ENCODE measurements at regions not wholly inside any gene's neighbourhood (a gene's known extent, or its start where the extent isn't known, plus 50 kb on each side); places are given as distances from the start of the nearest gene placed in this dataset.
A peak's percentile ranks its signal among the peaks of the same experiment; 100 is the strongest.

DNA sequence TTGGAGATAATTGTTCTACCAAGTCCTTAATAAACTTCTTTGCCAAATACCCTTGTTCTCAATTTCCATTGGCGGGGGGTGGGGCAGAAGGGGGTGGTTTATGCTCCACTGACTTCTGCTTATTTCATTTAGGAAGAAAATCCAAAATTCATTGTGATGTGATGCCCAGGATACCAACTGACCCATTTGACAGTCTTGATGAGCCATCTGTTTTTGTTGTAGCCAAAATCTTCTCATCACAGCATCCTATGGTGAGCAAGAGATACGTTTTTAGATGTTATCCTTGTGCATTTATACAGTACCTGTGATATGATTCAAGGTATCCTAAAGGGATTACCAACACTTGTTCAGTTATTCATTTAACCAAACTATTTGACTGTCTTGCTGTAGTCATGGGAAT, 108.5 kb upstream of the BMP5 start:
- CTCF ChIA-PET, result interaction anchor here (4.2 kb wide), 1 partner anchor 308 kb away, joined by 52 read pairs; no protein-coding TSS in a partner anchor
- Histone ChIP-seq H3K9me3 (ENCODE audit: control insufficient read depth, insufficient read depth, low read length) (no peaks in the 10 kb centered on the region), H3K27ac (ENCODE audit: low read depth, low read length) (no peak overlapping the region), H3K4me3 (ENCODE audit: low read depth, low read length) (no peak overlapping the region), H3K27me3 (ENCODE audit: control insufficient read depth, insufficient read depth, low read length) (no peaks in the 10 kb centered on the region)
- TF ChIP-seq, protein P1, sequence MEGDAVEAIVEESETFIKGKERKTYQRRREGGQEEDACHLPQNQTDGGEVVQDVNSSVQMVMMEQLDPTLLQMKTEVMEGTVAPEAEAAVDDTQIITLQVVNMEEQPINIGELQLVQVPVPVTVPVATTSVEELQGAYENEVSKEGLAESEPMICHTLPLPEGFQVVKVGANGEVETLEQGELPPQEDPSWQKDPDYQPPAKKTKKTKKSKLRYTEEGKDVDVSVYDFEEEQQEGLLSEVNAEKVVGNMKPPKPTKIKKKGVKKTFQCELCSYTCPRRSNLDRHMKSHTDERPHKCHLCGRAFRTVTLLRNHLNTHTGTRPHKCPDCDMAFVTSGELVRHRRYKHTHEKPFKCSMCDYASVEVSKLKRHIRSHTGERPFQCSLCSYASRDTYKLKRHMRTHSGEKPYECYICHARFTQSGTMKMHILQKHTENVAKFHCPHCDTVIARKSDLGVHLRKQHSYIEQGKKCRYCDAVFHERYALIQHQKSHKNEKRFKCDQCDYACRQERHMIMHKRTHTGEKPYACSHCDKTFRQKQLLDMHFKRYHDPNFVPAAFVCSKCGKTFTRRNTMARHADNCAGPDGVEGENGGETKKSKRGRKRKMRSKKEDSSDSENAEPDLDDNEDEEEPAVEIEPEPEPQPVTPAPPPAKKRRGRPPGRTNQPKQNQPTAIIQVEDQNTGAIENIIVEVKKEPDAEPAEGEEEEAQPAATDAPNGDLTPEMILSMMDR (IDR thresholded peaks at IDR 0.05; ENCODE audit: low read depth, low read length), result no peak
- DNase-seq (ENCODE audit: low read depth, low spot score), result no peak
- POLR2A ChIA-PET, result no interaction called here

DNA sequence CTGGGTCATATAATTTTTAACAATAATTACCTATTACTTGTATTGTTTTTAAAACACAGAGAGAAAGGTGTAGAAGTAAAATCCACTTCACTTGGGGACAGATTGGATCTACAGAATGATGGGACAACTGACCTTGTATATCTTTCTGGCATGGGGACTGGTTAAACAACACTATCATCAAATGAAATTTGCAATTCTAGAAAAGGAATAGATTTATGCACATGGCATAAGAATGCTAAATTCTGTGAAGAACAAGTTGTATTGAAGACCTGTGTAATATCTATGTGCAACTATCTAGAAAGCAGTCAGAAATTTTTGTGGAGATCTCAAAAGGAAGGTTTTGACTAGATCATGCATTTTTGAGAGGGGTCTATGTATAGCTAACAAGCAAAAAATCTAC, 106.3 kb upstream of the BMP5 start:
- H3K27me3 ChIP-seq (ENCODE audit: control insufficient read depth, insufficient read depth, low read length), result no peaks in the 10 kb centered on the region
- TF ChIP-seq, protein P1 (IDR thresholded peaks at IDR 0.05; ENCODE audit: low read depth, low read length), result no peak
- ChIA-PET POLR2A (no interaction called here), CTCF (interaction anchor here (0.6 to 4.2 kb wide), 9 partner anchors 10 to 705 kb away, joined by 3 to 52 read pairs (median 4); no protein-coding TSS in a partner anchor)
- no peak for DNase-seq (ENCODE audit: low read depth, low spot score)
- H3K4me3 ChIP-seq (ENCODE audit: low read depth, low read length), result no peak overlapping the region
- H3K9me3 ChIP-seq (ENCODE audit: control insufficient read depth, insufficient read depth, low read length), result no peaks in the 10 kb centered on the region
- H3K27ac ChIP-seq (ENCODE audit: low read depth, low read length), result no peak overlapping the region

DNA sequence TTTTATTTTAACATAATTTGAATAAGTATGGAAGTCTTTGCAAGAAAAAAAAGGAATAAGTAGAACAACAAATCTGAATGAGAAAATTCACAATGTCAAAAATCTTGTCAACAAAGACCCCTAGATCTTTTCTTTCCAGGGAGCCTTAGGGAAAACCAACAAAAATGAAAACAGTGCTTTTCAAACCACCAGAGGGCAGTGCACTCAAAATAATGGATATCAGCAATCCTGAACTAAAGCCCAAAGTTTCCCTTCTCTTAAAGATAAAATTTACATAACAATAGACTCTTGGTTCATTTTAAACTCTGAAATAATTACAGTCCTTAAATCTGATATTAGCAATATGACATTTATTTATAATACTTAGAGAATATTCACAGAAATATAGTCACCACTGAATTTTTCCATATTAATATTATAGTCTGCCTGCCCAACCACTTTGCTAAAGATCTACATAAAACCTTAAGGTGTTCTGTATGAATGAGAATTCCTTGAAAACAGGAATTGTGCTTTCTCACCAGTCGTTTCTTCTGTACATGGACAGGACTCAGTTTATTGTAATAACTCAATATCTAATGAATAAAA, 105.3 kb upstream of the BMP5 start:
- Histone ChIP-seq H3K9me3 (ENCODE audit: control insufficient read depth, insufficient read depth, low read length) (no peaks in the 10 kb centered on the region), H3K4me3 (ENCODE audit: low read depth, low read length) (no peak overlapping the region), H3K27ac (ENCODE audit: low read depth, low read length) (no peak overlapping the region), H3K27me3 (ENCODE audit: control insufficient read depth, insufficient read depth, low read length) (no peaks in the 10 kb centered on the region)
- ChIA-PET CTCF (interaction anchor here (0.6 to 4.2 kb wide), 8 partner anchors 9 to 381 kb away, joined by 3 to 59 read pairs (median 4); no protein-coding TSS in a partner anchor), POLR2A (no interaction called here)
- TF ChIP-seq, protein P1 (IDR thresholded peaks at IDR 0.05; ENCODE audit: low read depth, low read length), result peak; percentile 70
- no peak for DNase-seq (ENCODE audit: low read depth, low spot score)

DNA sequence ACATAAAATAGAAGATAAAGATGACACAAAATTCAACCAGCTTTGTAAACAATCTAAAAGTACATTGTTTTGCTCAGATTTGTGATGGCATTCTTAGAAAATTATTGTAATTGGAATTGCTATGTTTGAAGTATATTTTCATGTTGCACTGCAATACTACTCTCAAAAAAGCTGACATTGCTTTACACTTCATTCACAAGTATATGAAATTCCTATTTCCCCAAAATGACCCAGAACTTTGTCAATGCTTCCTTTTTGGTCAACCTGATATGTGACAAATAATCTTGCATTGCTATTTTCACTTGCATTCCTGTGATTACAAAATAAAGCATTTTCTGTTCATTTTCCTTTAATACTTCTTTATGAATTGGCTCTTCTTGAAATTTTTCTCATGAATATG, 104.1 kb upstream of the BMP5 start:
- no peak for DNase-seq (ENCODE audit: low read depth, low spot score)
- ChIA-PET CTCF (interaction anchor here (0.6 to 3.8 kb wide), 7 partner anchors 12 to 704 kb away, joined by 3 to 59 read pairs (median 3); no protein-coding TSS in a partner anchor), POLR2A (no interaction called here)
- TF ChIP-seq, protein P1 (IDR thresholded peaks at IDR 0.05; ENCODE audit: low read depth, low read length), result no peak
- Histone ChIP-seq H3K27me3 (ENCODE audit: control insufficient read depth, insufficient read depth, low read length) (no peaks in the 10 kb centered on the region), H3K4me3 (ENCODE audit: low read depth, low read length) (no peak overlapping the region), H3K27ac (ENCODE audit: low read depth, low read length) (no peak overlapping the region), H3K9me3 (ENCODE audit: control insufficient read depth, insufficient read depth, low read length) (no peaks in the 10 kb centered on the region)

DNA sequence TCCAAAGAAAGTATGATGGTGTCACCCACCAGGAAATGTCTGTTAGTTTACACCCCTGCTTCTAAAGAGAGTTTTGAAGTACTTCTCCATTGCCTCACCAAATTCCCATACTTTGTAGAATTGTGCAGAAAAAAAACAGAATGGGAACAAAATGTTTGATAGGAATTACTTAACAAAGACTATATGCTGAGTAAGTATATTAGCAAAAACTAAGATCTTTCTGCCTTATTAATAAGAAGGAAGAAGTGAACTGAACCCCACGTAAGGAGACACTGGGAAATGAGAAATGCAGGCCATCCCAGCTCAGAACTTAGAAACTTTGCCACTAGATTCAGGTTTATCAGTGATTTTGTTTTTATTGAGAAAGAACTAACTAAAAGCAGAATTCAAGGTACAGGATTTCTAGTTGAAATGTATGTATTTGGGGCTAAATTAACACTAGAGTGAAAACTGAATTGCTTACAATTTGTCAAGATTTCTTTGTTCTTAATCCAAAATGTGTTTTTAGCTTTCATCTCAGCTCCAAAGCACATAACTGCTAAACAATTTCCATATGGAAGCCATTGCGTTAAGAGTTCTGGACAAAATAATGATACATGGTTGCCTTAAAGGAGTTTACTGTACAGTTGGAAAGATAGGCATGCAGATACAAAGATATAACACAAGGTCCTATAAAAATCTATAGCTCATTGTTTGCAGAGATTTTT, 102.7 kb upstream of the BMP5 start:
- ChIA-PET POLR2A (no interaction called here), CTCF (interaction anchor here (1.1 to 3.8 kb wide), 7 partner anchors 10 to 701 kb away, joined by 3 to 59 read pairs (median 4); no protein-coding TSS in a partner anchor)
- TF ChIP-seq, protein P1 (IDR thresholded peaks at IDR 0.05; ENCODE audit: low read depth, low read length), result no peak
- Histone ChIP-seq H3K4me3 (ENCODE audit: low read depth, low read length) (no peak overlapping the region), H3K27me3 (ENCODE audit: control insufficient read depth, insufficient read depth, low read length) (no peaks in the 10 kb centered on the region), H3K9me3 (ENCODE audit: control insufficient read depth, insufficient read depth, low read length) (no peaks in the 10 kb centered on the region), H3K27ac (ENCODE audit: low read depth, low read length) (no peak overlapping the region)
- DNase-seq (ENCODE audit: low read depth, low spot score), result no peak

All from AG04450 (cell line).